Glutamatergic neuron (in vitro differentiated cells): ENCODE measurements at regions not wholly inside any gene's neighbourhood (a gene's known extent, or its start where the extent isn't known, plus 50 kb on each side); places are given as distances from the start of the nearest gene placed in this dataset.

Source experiments
- DNase-seq: peaks from one replicate; pipeline ENCODE4 v3.0.0; 2022
- H3K27ac Mint-ChIP-seq: one replicate; pipeline ENCODE4 v1.8.0; 2020; ENCODE audit warnings: mild to moderate bottlenecking, mixed read lengths, inconsistent platforms; ENCODE audit not compliant: unreplicated experiment
- H3K27me3 Mint-ChIP-seq: one replicate; pipeline ENCODE4 v1.8.0; 2020; ENCODE audit warnings: mild to moderate bottlenecking, moderate library complexity, mixed read lengths, inconsistent platforms; ENCODE audit not compliant: unreplicated experiment
- H3K36me3 Mint-ChIP-seq: one replicate; pipeline ENCODE4 v1.8.0; 2020; ENCODE audit warnings: mild to moderate bottlenecking, mixed read lengths, inconsistent platforms; ENCODE audit not compliant: unreplicated experiment
- H3K4me1 Mint-ChIP-seq: one replicate; pipeline ENCODE4 v1.8.0; 2020; ENCODE audit warnings: mild to moderate bottlenecking, low read depth, mixed read lengths, inconsistent platforms; ENCODE audit not compliant: unreplicated experiment
- H3K4me3 Mint-ChIP-seq: one replicate; pipeline ENCODE4 v1.8.0; 2020; ENCODE audit warnings: mild to moderate bottlenecking, mixed read lengths, inconsistent platforms; ENCODE audit not compliant: unreplicated experiment
- H3K9me3 Mint-ChIP-seq: one replicate; pipeline ENCODE4 v1.8.0; 2020; ENCODE audit warnings: mild to moderate bottlenecking, moderate library complexity, mixed read lengths, inconsistent platforms; ENCODE audit not compliant: unreplicated experiment
- CTCF ChIP-seq: fragments of 200-600 bp; sonication (generic); IDR thresholded peaks from one replicate; pipeline ENCODE4 v1.5.0; 2021; ENCODE audit not compliant: partially characterized antibody, unreplicated experiment

- Mint-ChIP-seq H3K27me3 (no peaks in the 10 kb centered on the region), H3K36me3 (no peaks in the 10 kb centered on the region), H3K4me1 (peaks cover 2% of the 10 kb centered on the region), H3K4me3 (no peak overlapping the region), H3K27ac (no peak overlapping the region), H3K9me3 (no peaks in the 10 kb centered on the region)
- no peak for TF ChIP-seq CTCF
- no peak for DNase-seq
These were observed 1159.6 kb downstream of the SORCS3 start for GRCh38 chr10:105800641-105801040.

- H3K27ac Mint-ChIP-seq, result no peak overlapping the region
- H3K4me3 Mint-ChIP-seq, result no peak overlapping the region
- H3K9me3 Mint-ChIP-seq, result no peaks in the 10 kb centered on the region
- peaks cover 2% of the 10 kb centered on the region for H3K4me1 Mint-ChIP-seq
- no peaks in the 10 kb centered on the region for H3K36me3 Mint-ChIP-seq
- no peak for TF ChIP-seq CTCF
- no peak for DNase-seq
- no peaks in the 10 kb centered on the region for H3K27me3 Mint-ChIP-seq
These were observed 1157.3 kb downstream of the SORCS3 start for GRCh38 chr10:105798328-105798889.

GRCh38 chr10:105797234-105797890 is 1156.3 kb downstream of the SORCS3 start:
- Mint-ChIP-seq H3K27ac (no peak overlapping the region), H3K36me3 (no peaks in the 10 kb centered on the region), H3K9me3 (no peaks in the 10 kb centered on the region), H3K4me3 (no peak overlapping the region), H3K27me3 (peaks cover 2% of the 10 kb centered on the region), H3K4me1 (peaks cover 9% of the 10 kb centered on the region)
- no peak for DNase-seq
- peak; percentile 71 for TF ChIP-seq CTCF

GRCh38 chr10:105793071-105793470 is 1152.0 kb downstream of the SORCS3 start:
- DNase-seq, result no peak
- no peaks in the 10 kb centered on the region for H3K36me3 Mint-ChIP-seq
- H3K27me3 Mint-ChIP-seq, result peaks cover 2% of the 10 kb centered on the region
- no peak overlapping the region for H3K27ac Mint-ChIP-seq
- H3K4me3 Mint-ChIP-seq, result no peak overlapping the region
- peaks cover 7% of the 10 kb centered on the region for H3K4me1 Mint-ChIP-seq
- no peak for TF ChIP-seq CTCF
- H3K9me3 Mint-ChIP-seq, result no peaks in the 10 kb centered on the region

GRCh38 chr10:105785721-105786120 is 1144.6 kb downstream of the SORCS3 start:
- Mint-ChIP-seq H3K9me3 (no peaks in the 10 kb centered on the region), H3K27me3 (peaks cover 4% of the 10 kb centered on the region), H3K4me3 (no peak overlapping the region), H3K4me1 (peaks cover 3% of the 10 kb centered on the region), H3K36me3 (peaks cover 4% of the 10 kb centered on the region), H3K27ac (no peak overlapping the region)
- DNase-seq, result no peak
- no peak for TF ChIP-seq CTCF
